ENCODE measurements at regions not wholly inside any gene's neighbourhood (a gene's known extent, or its start where the extent isn't known, plus 50 kb on each side); places are given as distances from the start of the nearest gene placed in this dataset.
"Not testable (repeated sequence)": the region's sequence is repeated elsewhere in the genome, so short reads cannot be mapped to it uniquely, and the experiment has no call there.

GRCh38 chr10:81479316-81479715 is 395.7 kb upstream of the NRG3 start:
- H3K9me3 ChIP-seq (ENCODE audit: control insufficient read depth, low read length): no peaks in the 10 kb centered on the region
- H3K9ac ChIP-seq (ENCODE audit: low read length): no peak overlapping the region
- no peaks in the 10 kb centered on the region for H3K4me1 ChIP-seq (ENCODE audit: control insufficient read depth, insufficient read depth, low read length)
- no peaks in the 10 kb centered on the region for H3K36me3 ChIP-seq (ENCODE audit: control insufficient read depth, insufficient read depth, low read length, severe bottlenecking)
- DNase-seq (ENCODE audit: low read depth): no peak
- no peak overlapping the region for H3K4me3 ChIP-seq (ENCODE audit: low read length)
- no peaks in the 10 kb centered on the region for H3K27me3 ChIP-seq (replicated peaks; ENCODE audit: control insufficient read depth, insufficient read depth, low read length)

GRCh38 chr10:81496626-81497025 is 378.4 kb upstream of the NRG3 start:
- Histone ChIP-seq H3K27me3 (replicated peaks; ENCODE audit: control insufficient read depth, insufficient read depth, low read length) (no peaks in the 10 kb centered on the region), H3K4me1 (ENCODE audit: control insufficient read depth, insufficient read depth, low read length) (no peaks in the 10 kb centered on the region), H3K36me3 (ENCODE audit: control insufficient read depth, insufficient read depth, low read length, severe bottlenecking) (no peaks in the 10 kb centered on the region), H3K9me3 (ENCODE audit: control insufficient read depth, low read length) (peaks cover 6% of the 10 kb centered on the region), H3K4me3 (ENCODE audit: low read length) (no peak overlapping the region), H3K9ac (ENCODE audit: low read length) (no peak overlapping the region)
- no peak for DNase-seq (ENCODE audit: low read depth)

- H3K36me3 ChIP-seq (ENCODE audit: control insufficient read depth, insufficient read depth, low read length, severe bottlenecking): no peaks in the 10 kb centered on the region
- no peaks in the 10 kb centered on the region for H3K27me3 ChIP-seq (replicated peaks; ENCODE audit: control insufficient read depth, insufficient read depth, low read length)
- H3K4me3 ChIP-seq (ENCODE audit: low read length): no peak overlapping the region
- no peak for DNase-seq (ENCODE audit: low read depth)
- peaks cover 6% of the 10 kb centered on the region for H3K9me3 ChIP-seq (ENCODE audit: control insufficient read depth, low read length)
- no peaks in the 10 kb centered on the region for H3K4me1 ChIP-seq (ENCODE audit: control insufficient read depth, insufficient read depth, low read length)
- no peak overlapping the region for H3K9ac ChIP-seq (ENCODE audit: low read length)
Measured at GRCh38 chr10:81498011-81498551, 376.9 kb upstream of the NRG3 start.

GRCh38 chr10:81502677-81503359 is 372.2 kb upstream of the NRG3 start:
- no peaks in the 10 kb centered on the region for H3K36me3 ChIP-seq (ENCODE audit: control insufficient read depth, insufficient read depth, low read length, severe bottlenecking)
- no peak for DNase-seq (ENCODE audit: low read depth)
- H3K4me1 ChIP-seq (ENCODE audit: control insufficient read depth, insufficient read depth, low read length): no peaks in the 10 kb centered on the region
- no peak overlapping the region for H3K4me3 ChIP-seq (ENCODE audit: low read length)
- no peaks in the 10 kb centered on the region for H3K27me3 ChIP-seq (replicated peaks; ENCODE audit: control insufficient read depth, insufficient read depth, low read length)
- peaks cover 3% of the 10 kb centered on the region for H3K9me3 ChIP-seq (ENCODE audit: control insufficient read depth, low read length)
- H3K9ac ChIP-seq (ENCODE audit: low read length): no peak overlapping the region

- not testable (repeated sequence) for H3K9me3 ChIP-seq (ENCODE audit: control insufficient read depth, low read length); H3K9ac ChIP-seq (ENCODE audit: low read length); H3K4me3 ChIP-seq (ENCODE audit: low read length); H3K36me3 ChIP-seq (ENCODE audit: control insufficient read depth, insufficient read depth, low read length, severe bottlenecking); H3K27me3 ChIP-seq (replicated peaks; ENCODE audit: control insufficient read depth, insufficient read depth, low read length); H3K4me1 ChIP-seq (ENCODE audit: control insufficient read depth, insufficient read depth, low read length); DNase-seq (ENCODE audit: low read depth)
Measured at GRCh38 chr10:81505777-81506176, 369.2 kb upstream of the NRG3 start.

GRCh38 chr10:81514811-81515210 is 360.2 kb upstream of the NRG3 start:
- no peaks in the 10 kb centered on the region for H3K27me3 ChIP-seq (replicated peaks; ENCODE audit: control insufficient read depth, insufficient read depth, low read length)

GRCh38 chr10:81520688-81521087 is 354.3 kb upstream of the NRG3 start:
- no peak for DNase-seq (ENCODE audit: low read depth)
- H3K4me1 ChIP-seq (ENCODE audit: control insufficient read depth, insufficient read depth, low read length): no peaks in the 10 kb centered on the region
- no peaks in the 10 kb centered on the region for H3K36me3 ChIP-seq (ENCODE audit: control insufficient read depth, insufficient read depth, low read length, severe bottlenecking)
- no peak overlapping the region for H3K4me3 ChIP-seq (ENCODE audit: low read length)
- H3K9me3 ChIP-seq (ENCODE audit: control insufficient read depth, low read length): no peaks in the 10 kb centered on the region
- no peaks in the 10 kb centered on the region for H3K27me3 ChIP-seq (replicated peaks; ENCODE audit: control insufficient read depth, insufficient read depth, low read length)
- no peak overlapping the region for H3K9ac ChIP-seq (ENCODE audit: low read length)

More at GRCh38 chr10:81514811-81515210, 360.2 kb upstream of the NRG3 start:
- no peak overlapping the region for H3K9ac ChIP-seq (ENCODE audit: low read length)
- no peak overlapping the region for H3K4me3 ChIP-seq (ENCODE audit: low read length)
- no peak for DNase-seq (ENCODE audit: low read depth)
- no peaks in the 10 kb centered on the region for H3K4me1 ChIP-seq (ENCODE audit: control insufficient read depth, insufficient read depth, low read length)
- H3K36me3 ChIP-seq (ENCODE audit: control insufficient read depth, insufficient read depth, low read length, severe bottlenecking): no peaks in the 10 kb centered on the region
- H3K9me3 ChIP-seq (ENCODE audit: control insufficient read depth, low read length): peaks cover 8% of the 10 kb centered on the region

GRCh38 chr10:81524467-81524866 is 350.5 kb upstream of the NRG3 start:
- H3K9ac ChIP-seq (ENCODE audit: low read length): no peak overlapping the region
- H3K4me3 ChIP-seq (ENCODE audit: low read length): no peak overlapping the region
- H3K4me1 ChIP-seq (ENCODE audit: control insufficient read depth, insufficient read depth, low read length): no peaks in the 10 kb centered on the region
- peaks cover 3% of the 10 kb centered on the region for H3K9me3 ChIP-seq (ENCODE audit: control insufficient read depth, low read length)
- DNase-seq (ENCODE audit: low read depth): no peak
- H3K36me3 ChIP-seq (ENCODE audit: control insufficient read depth, insufficient read depth, low read length, severe bottlenecking): no peaks in the 10 kb centered on the region
- no peaks in the 10 kb centered on the region for H3K27me3 ChIP-seq (replicated peaks; ENCODE audit: control insufficient read depth, insufficient read depth, low read length)

GRCh38 chr10:81532403-81532802 is 342.6 kb upstream of the NRG3 start:
- Histone ChIP-seq H3K27me3 (replicated peaks; ENCODE audit: control insufficient read depth, insufficient read depth, low read length) (no peaks in the 10 kb centered on the region), H3K9ac (ENCODE audit: low read length) (no peak overlapping the region), H3K36me3 (ENCODE audit: control insufficient read depth, insufficient read depth, low read length, severe bottlenecking) (no peaks in the 10 kb centered on the region), H3K9me3 (ENCODE audit: control insufficient read depth, low read length) (peaks cover 3% of the 10 kb centered on the region), H3K4me1 (ENCODE audit: control insufficient read depth, insufficient read depth, low read length) (no peaks in the 10 kb centered on the region), H3K4me3 (ENCODE audit: low read length) (no peak overlapping the region)
- DNase-seq (ENCODE audit: low read depth): no peak

- Histone ChIP-seq H3K4me1 (ENCODE audit: control insufficient read depth, insufficient read depth, low read length) (no peaks in the 10 kb centered on the region), H3K9me3 (ENCODE audit: control insufficient read depth, low read length) (peaks cover 3% of the 10 kb centered on the region), H3K4me3 (ENCODE audit: low read length) (no peak overlapping the region), H3K36me3 (ENCODE audit: control insufficient read depth, insufficient read depth, low read length, severe bottlenecking) (no peaks in the 10 kb centered on the region), H3K27me3 (replicated peaks; ENCODE audit: control insufficient read depth, insufficient read depth, low read length) (no peaks in the 10 kb centered on the region), H3K9ac (ENCODE audit: low read length) (no peak overlapping the region)
- DNase-seq (ENCODE audit: low read depth): no peak
Measured at GRCh38 chr10:81534991-81535390, 340.0 kb upstream of the NRG3 start.

- no peaks in the 10 kb centered on the region for H3K4me1 ChIP-seq (ENCODE audit: control insufficient read depth, insufficient read depth, low read length)
- H3K27me3 ChIP-seq (replicated peaks; ENCODE audit: control insufficient read depth, insufficient read depth, low read length): no peaks in the 10 kb centered on the region
- H3K4me3 ChIP-seq (ENCODE audit: low read length): no peak overlapping the region
- H3K9me3 ChIP-seq (ENCODE audit: control insufficient read depth, low read length): no peaks in the 10 kb centered on the region
- H3K36me3 ChIP-seq (ENCODE audit: control insufficient read depth, insufficient read depth, low read length, severe bottlenecking): no peaks in the 10 kb centered on the region
- no peak for DNase-seq (ENCODE audit: low read depth)
- no peak overlapping the region for H3K9ac ChIP-seq (ENCODE audit: low read length)
Measured at GRCh38 chr10:81541517-81541916, 333.5 kb upstream of the NRG3 start.

GRCh38 chr10:81546243-81546642 is 328.8 kb upstream of the NRG3 start:
- DNase-seq (ENCODE audit: low read depth): no peak
- Histone ChIP-seq H3K9ac (ENCODE audit: low read length) (no peak overlapping the region), H3K36me3 (ENCODE audit: control insufficient read depth, insufficient read depth, low read length, severe bottlenecking) (no peaks in the 10 kb centered on the region), H3K9me3 (ENCODE audit: control insufficient read depth, low read length) (peaks cover 12% of the 10 kb centered on the region), H3K27me3 (replicated peaks; ENCODE audit: control insufficient read depth, insufficient read depth, low read length) (no peaks in the 10 kb centered on the region), H3K4me3 (ENCODE audit: low read length) (no peak overlapping the region), H3K4me1 (ENCODE audit: control insufficient read depth, insufficient read depth, low read length) (no peaks in the 10 kb centered on the region)

Measured in adipocyte (in vitro differentiated cells).